ENCODE measurements at regions not wholly inside any gene's neighbourhood (a gene's known extent, or its start where the extent isn't known, plus 50 kb on each side); places are given as distances from the start of the nearest gene placed in this dataset.
A peak's percentile ranks its signal among the peaks of the same experiment; 100 is the strongest.

- TF ChIP-seq CTCF (IDR thresholded peaks at IDR 0.05; ENCODE audit: insufficient read depth, low read length, poor library complexity, severe bottlenecking): peak; percentile 38
- no peaks in the 10 kb centered on the region for H3K27me3 ChIP-seq (replicated peaks; ENCODE audit: control insufficient read depth, insufficient read depth, low read length)
- no peak for DNase-seq (ENCODE audit: extremely low read depth, insufficient read length)
Observed at GRCh38 chr5:143648696-143649095, 163.3 kb upstream of the HMHB1 start.

GRCh38 chr5:143646961-143647360, 165.0 kb upstream of the HMHB1 start:
- DNase-seq (ENCODE audit: extremely low read depth, insufficient read length): no peak
- H3K36me3 ChIP-seq (ENCODE audit: control insufficient read depth, insufficient read depth, low read length): no peaks in the 10 kb centered on the region

More at GRCh38 chr5:143648696-143649095, 163.3 kb upstream of the HMHB1 start:
- H3K36me3 ChIP-seq (ENCODE audit: control insufficient read depth, insufficient read depth, low read length): no peaks in the 10 kb centered on the region
- no peak overlapping the region for H3K4me3 ChIP-seq (replicated peaks; ENCODE audit: low read depth, low read length)

GRCh38 chr5:143645356-143645755, 166.6 kb upstream of the HMHB1 start:
- Histone ChIP-seq H3K27me3 (replicated peaks; ENCODE audit: control insufficient read depth, insufficient read depth, low read length) (no peaks in the 10 kb centered on the region), H3K36me3 (ENCODE audit: control insufficient read depth, insufficient read depth, low read length) (no peaks in the 10 kb centered on the region), H3K4me3 (replicated peaks; ENCODE audit: low read depth, low read length) (no peak overlapping the region)
- TF ChIP-seq CTCF (IDR thresholded peaks at IDR 0.05; ENCODE audit: insufficient read depth, low read length, poor library complexity, severe bottlenecking): no peak
- no peak for DNase-seq (ENCODE audit: extremely low read depth, insufficient read length)

More at GRCh38 chr5:143646961-143647360, 165.0 kb upstream of the HMHB1 start:
- no peaks in the 10 kb centered on the region for H3K27me3 ChIP-seq (replicated peaks; ENCODE audit: control insufficient read depth, insufficient read depth, low read length)
- H3K4me3 ChIP-seq (replicated peaks; ENCODE audit: low read depth, low read length): no peak overlapping the region
- no peak for TF ChIP-seq CTCF (IDR thresholded peaks at IDR 0.05; ENCODE audit: insufficient read depth, low read length, poor library complexity, severe bottlenecking)

GRCh38 chr5:143644727-143645126, 167.2 kb upstream of the HMHB1 start:
- no peaks in the 10 kb centered on the region for H3K27me3 ChIP-seq (replicated peaks; ENCODE audit: control insufficient read depth, insufficient read depth, low read length)
- no peaks in the 10 kb centered on the region for H3K36me3 ChIP-seq (ENCODE audit: control insufficient read depth, insufficient read depth, low read length)
- H3K4me3 ChIP-seq (replicated peaks; ENCODE audit: low read depth, low read length): no peak overlapping the region
- TF ChIP-seq CTCF (IDR thresholded peaks at IDR 0.05; ENCODE audit: insufficient read depth, low read length, poor library complexity, severe bottlenecking): no peak
- DNase-seq (ENCODE audit: extremely low read depth, insufficient read length): no peak

- DNase-seq (ENCODE audit: extremely low read depth, insufficient read length): no peak
- no peak for TF ChIP-seq CTCF (IDR thresholded peaks at IDR 0.05; ENCODE audit: insufficient read depth, low read length, poor library complexity, severe bottlenecking)
- Histone ChIP-seq H3K36me3 (ENCODE audit: control insufficient read depth, insufficient read depth, low read length) (no peaks in the 10 kb centered on the region), H3K4me3 (replicated peaks; ENCODE audit: low read depth, low read length) (no peak overlapping the region), H3K27me3 (replicated peaks; ENCODE audit: control insufficient read depth, insufficient read depth, low read length) (no peaks in the 10 kb centered on the region)
Observed at GRCh38 chr5:143642791-143643190, 169.2 kb upstream of the HMHB1 start.
